Suprapubic skin (tissue), 4 donors: ENCODE measurements at regions not wholly inside any gene's neighbourhood (a gene's known extent, or its start where the extent isn't known, plus 50 kb on each side); places are given as distances from the start of the nearest gene placed in this dataset.

Experiments
- DNase-seq, 2 donors: peaks; one replicate each; pipeline ENCODE4 v3.0.0-alpha.2; 2019; ENCODE audit warnings: low spot score in 2 of 2
- H3K27ac ChIP-seq: fragments of 200-600 bp; sonication (generic); one replicate; pipeline ENCODE4 v1.5.1; 2019
- H3K27me3 ChIP-seq: fragments of 200-600 bp; sonication (generic); one replicate; pipeline ENCODE4 v1.5.1; 2019
- H3K36me3 ChIP-seq: fragments of 200-600 bp; sonication (generic); one replicate; pipeline ENCODE4 v1.5.1; 2019
- H3K4me1 ChIP-seq: fragments of 200-600 bp; sonication (generic); one replicate; pipeline ENCODE4 v1.5.1; 2019
- H3K4me3 ChIP-seq: fragments of 200-600 bp; sonication (generic); one replicate; pipeline ENCODE4 v1.5.1; 2019; ENCODE audit warnings: mild to moderate bottlenecking
- H3K9me3 ChIP-seq: fragments of 200-600 bp; sonication (generic); one replicate; pipeline ENCODE4 v1.5.1; 2019
- CTCF ChIP-seq, 2 donors: fragments of 200-600 bp in 1 of 2; fragments of 450-650 bp in 1 of 2; sonication (generic) in 1 of 2; IDR thresholded peaks; one replicate each; pipeline ENCODE4 v1.5.1; 2016 to 2019; ENCODE audit warnings: antibody characterized with exemption in 2 of 2, mild to moderate bottlenecking in 1 of 2, moderate library complexity in 1 of 2
- EP300 ChIP-seq: sonication (generic); formaldehyde crosslinking; IDR thresholded peaks from one replicate; pipeline ENCODE4 v1.6.1; 2017; ENCODE audit warnings: antibody characterized with exemption
- POLR2A ChIP-seq, 2 donors: fragments of 450-650 bp; IDR thresholded peaks; one replicate each; pipeline ENCODE4 v1.6.1; 2017; ENCODE audit warnings: antibody characterized with exemption in 2 of 2, mild to moderate bottlenecking in 2 of 2, moderate library complexity in 2 of 2
- POLR2AphosphoS5 ChIP-seq, 3 donors: sonication (generic); formaldehyde crosslinking; IDR thresholded peaks; one replicate each; pipeline ENCODE4 v1.6.1; 2017; ENCODE audit warnings: antibody characterized with exemption in 3 of 3
- WGBS: methylation state at CpG from one replicate; pipeline ENCODE4 v1.1.5; 2018; 5-methylcytosine and 5-hydroxymethylcytosine counted together

GRCh38 chrX:22664826-22665225, 334.9 kb upstream of the DDX53 start:
- TF ChIP-seq POLR2A (IDR thresholded peaks at IDR 0.05) (no peak), CTCF (IDR thresholded peaks at IDR 0.05) (no peak), POLR2AphosphoS5 (IDR thresholded peaks at IDR 0.05) (no peak), EP300 (no peak)
- Histone ChIP-seq H3K27ac (no peak overlapping the region), H3K9me3 (no peaks in the 10 kb centered on the region), H3K36me3 (no peaks in the 10 kb centered on the region), H3K4me3 (no peak overlapping the region), H3K27me3 (no peaks in the 10 kb centered on the region), H3K4me1 (no peaks in the 10 kb centered on the region)
- WGBS: 89% methylated on average over 3 of the region's 3 CpGs
- DNase-seq: no peak

DNA sequence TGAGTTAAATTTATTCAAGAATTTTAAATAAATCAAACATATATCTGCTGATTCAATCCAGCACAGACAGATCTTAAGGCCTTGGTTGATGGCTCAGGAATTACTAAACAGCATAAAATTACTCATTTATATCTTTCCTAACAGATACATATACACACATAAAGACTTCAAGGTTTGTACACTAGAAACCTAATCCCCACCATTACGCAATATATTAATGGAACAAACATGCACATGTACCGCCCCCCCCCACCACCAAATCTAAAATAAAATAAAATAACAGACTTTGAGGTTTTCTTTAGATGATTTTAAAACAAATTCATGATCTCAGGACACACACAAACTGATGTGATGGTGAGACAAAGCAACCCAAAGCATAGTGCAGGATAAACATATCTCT, 333.9 kb upstream of the DDX53 start:
- Histone ChIP-seq H3K36me3 (no peaks in the 10 kb centered on the region), H3K4me3 (no peak overlapping the region), H3K27me3 (no peaks in the 10 kb centered on the region), H3K9me3 (no peaks in the 10 kb centered on the region), H3K4me1 (no peaks in the 10 kb centered on the region), H3K27ac (no peak overlapping the region)
- WGBS: 76% methylated on average over 2 of the region's 2 CpGs
- no peak for DNase-seq
- no peak for TF ChIP-seq CTCF (IDR thresholded peaks at IDR 0.05)
- no peak for TF ChIP-seq POLR2A (IDR thresholded peaks at IDR 0.05)
- no peak for TF ChIP-seq POLR2AphosphoS5 (IDR thresholded peaks at IDR 0.05)
- TF ChIP-seq EP300: no peak

DNA sequence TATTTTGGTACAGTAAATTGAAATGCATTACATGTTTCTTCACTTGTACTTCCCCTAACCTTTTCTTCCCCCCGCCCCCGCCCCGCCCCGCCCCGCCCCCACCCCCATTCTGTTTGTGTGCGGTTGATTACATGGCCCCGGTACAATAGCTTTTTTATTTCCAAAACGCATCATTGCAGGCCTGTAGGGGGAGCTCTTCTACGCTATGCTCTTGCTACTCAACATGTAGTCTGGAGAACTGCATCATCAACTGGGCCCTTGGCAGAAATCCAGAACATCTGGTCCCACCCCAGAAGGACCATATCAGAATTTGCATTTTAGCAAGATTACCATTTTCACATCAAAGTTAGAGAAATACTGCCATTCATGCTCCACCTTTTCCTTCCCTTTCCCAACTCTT, 333.3 kb upstream of the DDX53 start:
- TF ChIP-seq CTCF (IDR thresholded peaks at IDR 0.05) (no peak), POLR2A (IDR thresholded peaks at IDR 0.05) (no peak), POLR2AphosphoS5 (IDR thresholded peaks at IDR 0.05) (no peak), EP300 (no peak)
- Histone ChIP-seq H3K9me3 (no peaks in the 10 kb centered on the region), H3K4me1 (no peaks in the 10 kb centered on the region), H3K27ac (no peak overlapping the region), H3K27me3 (no peaks in the 10 kb centered on the region), H3K4me3 (no peak overlapping the region), H3K36me3 (no peaks in the 10 kb centered on the region)
- no peak for DNase-seq
- 12% methylated on average over 9 of the region's 9 CpGs for WGBS

- 76% methylated on average over 3 of the region's 3 CpGs for WGBS
- H3K27me3 ChIP-seq: no peaks in the 10 kb centered on the region
- TF ChIP-seq POLR2AphosphoS5 (IDR thresholded peaks at IDR 0.05): no peak
- TF ChIP-seq CTCF (IDR thresholded peaks at IDR 0.05): no peak
- no peak for TF ChIP-seq POLR2A (IDR thresholded peaks at IDR 0.05)
- no peak for TF ChIP-seq EP300
- H3K4me1 ChIP-seq: no peaks in the 10 kb centered on the region
- no peak overlapping the region for H3K27ac ChIP-seq
- no peak for DNase-seq
- H3K36me3 ChIP-seq: no peaks in the 10 kb centered on the region
- no peaks in the 10 kb centered on the region for H3K9me3 ChIP-seq
- no peak overlapping the region for H3K4me3 ChIP-seq
Observed at GRCh38 chrX:22674932-22675331, 324.8 kb upstream of the DDX53 start.

DNA sequence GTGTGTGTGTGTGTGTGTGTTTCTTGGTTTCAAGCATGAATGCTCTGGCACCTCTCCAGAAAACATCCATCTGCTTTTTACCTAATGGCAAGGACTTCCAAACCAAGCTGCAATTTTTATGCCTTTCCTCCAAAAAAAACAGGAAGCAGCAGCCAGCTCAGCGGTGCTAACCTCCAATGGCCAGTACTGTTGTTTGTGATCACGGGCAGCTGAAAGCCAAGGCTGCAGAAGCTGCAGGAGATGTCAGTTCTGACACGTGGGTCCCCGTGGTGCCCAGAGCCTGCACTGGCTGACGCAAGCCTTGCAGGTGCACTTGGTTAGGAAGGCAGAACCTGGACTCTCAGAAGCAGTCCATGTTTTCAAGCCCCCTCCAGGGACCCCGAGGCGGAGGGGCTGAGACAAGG, 313.6 kb upstream of the DDX53 start:
- no peak for TF ChIP-seq POLR2A (IDR thresholded peaks at IDR 0.05)
- no peak for TF ChIP-seq CTCF (IDR thresholded peaks at IDR 0.05)
- TF ChIP-seq POLR2AphosphoS5 (IDR thresholded peaks at IDR 0.05): no peak
- TF ChIP-seq EP300: no peak
- H3K36me3 ChIP-seq: no peaks in the 10 kb centered on the region
- no peaks in the 10 kb centered on the region for H3K27me3 ChIP-seq
- H3K27ac ChIP-seq: no peak overlapping the region
- no peak overlapping the region for H3K4me3 ChIP-seq
- H3K9me3 ChIP-seq: no peaks in the 10 kb centered on the region
- no peaks in the 10 kb centered on the region for H3K4me1 ChIP-seq
- DNase-seq: peak in 1 of 2 donors; percentile 48
- 39% methylated on average over 7 of the region's 7 CpGs for WGBS
